ENCODE measurements at regions not wholly inside any gene's neighbourhood (a gene's known extent, or its start where the extent isn't known, plus 50 kb on each side); places are given as distances from the start of the nearest gene placed in this dataset.

- ATAC-seq (ENCODE audit: insufficient read depth, low read depth) = no peak
- H3K27ac ChIP-seq (ENCODE audit: low read length) = no peak overlapping the region
- H3K4me2 ChIP-seq (ENCODE audit: insufficient read depth, low read length) = no peak overlapping the region
- no peak for DNase-seq
- H3K36me3 ChIP-seq (ENCODE audit: insufficient read depth, low read length) = no peaks in the 10 kb centered on the region
- no peaks in the 10 kb centered on the region for H3K27me3 ChIP-seq (ENCODE audit: insufficient read depth, low read length, poor library complexity)
- TF ChIP-seq CTCF (IDR thresholded peaks at IDR 0.05; ENCODE audit: borderline replicate concordance, extremely low read depth, low read length, poor library complexity, severe bottlenecking) (no peak), EZH2 (IDR thresholded peaks at IDR 0.05; ENCODE audit: borderline replicate concordance, low read depth, low read length, severe bottlenecking) (no peak)
- no peaks in the 10 kb centered on the region for H4K20me1 ChIP-seq (ENCODE audit: insufficient read depth, low read length)
- no peaks in the 10 kb centered on the region for H3K4me1 ChIP-seq (ENCODE audit: insufficient read depth, low read length)
- H3K9ac ChIP-seq (ENCODE audit: low read depth, low read length) = no peak overlapping the region
- H3K79me2 ChIP-seq (ENCODE audit: insufficient read depth, low read length) = no peaks in the 10 kb centered on the region
- H2AFZ ChIP-seq (ENCODE audit: low read depth, low read length) = no peak overlapping the region
- H3K9me3 ChIP-seq (ENCODE audit: insufficient read depth, low read length, severe bottlenecking) = no peaks in the 10 kb centered on the region
- no peak overlapping the region for H3K4me3 ChIP-seq (ENCODE audit: low read depth in 1 of 2, low read length in 2 of 2)
Observed at GRCh38 chr18:71352618-71353017, 1063.8 kb downstream of the SOCS6 start.

GRCh38 chr18:71336576-71337210 lies 1047.8 kb downstream of the SOCS6 start:
- TF ChIP-seq CTCF (IDR thresholded peaks at IDR 0.05; ENCODE audit: borderline replicate concordance, extremely low read depth, low read length, poor library complexity, severe bottlenecking) (no peak), EZH2 (IDR thresholded peaks at IDR 0.05; ENCODE audit: borderline replicate concordance, low read depth, low read length, severe bottlenecking) (no peak)
- H3K79me2 ChIP-seq (ENCODE audit: insufficient read depth, low read length) = no peaks in the 10 kb centered on the region
- H2AFZ ChIP-seq (ENCODE audit: low read depth, low read length) = no peak overlapping the region
- no peaks in the 10 kb centered on the region for H3K36me3 ChIP-seq (ENCODE audit: insufficient read depth, low read length)
- no peak for DNase-seq
- H3K27ac ChIP-seq (ENCODE audit: low read length) = no peak overlapping the region
- H3K9ac ChIP-seq (ENCODE audit: low read depth, low read length) = no peak overlapping the region
- no peaks in the 10 kb centered on the region for H3K27me3 ChIP-seq (ENCODE audit: insufficient read depth, low read length, poor library complexity)
- no peaks in the 10 kb centered on the region for H3K9me3 ChIP-seq (ENCODE audit: insufficient read depth, low read length, severe bottlenecking)
- ATAC-seq (ENCODE audit: insufficient read depth, low read depth) = no peak
- no peaks in the 10 kb centered on the region for H3K4me1 ChIP-seq (ENCODE audit: insufficient read depth, low read length)
- H3K4me2 ChIP-seq (ENCODE audit: insufficient read depth, low read length) = no peak overlapping the region
- H3K4me3 ChIP-seq (ENCODE audit: low read depth in 1 of 2, low read length in 2 of 2) = no peak overlapping the region
- H4K20me1 ChIP-seq (ENCODE audit: insufficient read depth, low read length) = no peaks in the 10 kb centered on the region

- Histone ChIP-seq H3K9ac (ENCODE audit: low read depth, low read length) (no peak overlapping the region), H3K79me2 (ENCODE audit: insufficient read depth, low read length) (no peaks in the 10 kb centered on the region), H3K9me3 (ENCODE audit: insufficient read depth, low read length, severe bottlenecking) (no peaks in the 10 kb centered on the region), H3K27ac (ENCODE audit: low read length) (no peak overlapping the region), H3K27me3 (ENCODE audit: insufficient read depth, low read length, poor library complexity) (no peaks in the 10 kb centered on the region), H4K20me1 (ENCODE audit: insufficient read depth, low read length) (no peaks in the 10 kb centered on the region), H3K36me3 (ENCODE audit: insufficient read depth, low read length) (no peaks in the 10 kb centered on the region), H2AFZ (ENCODE audit: low read depth, low read length) (no peak overlapping the region), H3K4me2 (ENCODE audit: insufficient read depth, low read length) (no peak overlapping the region), H3K4me3 (ENCODE audit: low read depth in 1 of 2, low read length in 2 of 2) (no peak overlapping the region), H3K4me1 (ENCODE audit: insufficient read depth, low read length) (no peaks in the 10 kb centered on the region)
- ATAC-seq (ENCODE audit: insufficient read depth, low read depth) (no peak), DNase-seq (no peak)
- TF ChIP-seq EZH2 (IDR thresholded peaks at IDR 0.05; ENCODE audit: borderline replicate concordance, low read depth, low read length, severe bottlenecking) (no peak), CTCF (IDR thresholded peaks at IDR 0.05; ENCODE audit: borderline replicate concordance, extremely low read depth, low read length, poor library complexity, severe bottlenecking) (no peak)
Observed at GRCh38 chr18:71329563-71329962, 1040.7 kb downstream of the SOCS6 start.
